GM18870 (cell line): ENCODE measurements at regions not wholly inside any gene's neighbourhood (a gene's known extent, or its start where the extent isn't known, plus 50 kb on each side); places are given as distances from the start of the nearest gene placed in this dataset.

Experiments
- ATAC-seq: cut with Tn5 transposase; IDR thresholded peaks from one replicate; pipeline ENCODE4 v1.9.1; 2021; ENCODE audit warnings: moderate library complexity; ENCODE audit not compliant: unreplicated experiment

GRCh38 chr10:128817636-128818035, 649.4 kb upstream of the MGMT start:
- ATAC-seq: no peak

GRCh38 chr10:128820663-128821062, 646.4 kb upstream of the MGMT start:
- no peak for ATAC-seq

- ATAC-seq: no peak
These were observed 643.8 kb upstream of the MGMT start for GRCh38 chr10:128823201-128823600.

GRCh38 chr10:128825626-128826025, 641.4 kb upstream of the MGMT start:
- no peak for ATAC-seq

- no peak for ATAC-seq
These were observed 633.4 kb upstream of the MGMT start for GRCh38 chr10:128833671-128834070.

GRCh38 chr10:128835361-128835760, 631.7 kb upstream of the MGMT start:
- ATAC-seq: no peak

GRCh38 chr10:128837478-128837877, 629.6 kb upstream of the MGMT start:
- ATAC-seq: no peak

GRCh38 chr10:128839134-128839533, 627.9 kb upstream of the MGMT start:
- ATAC-seq: no peak

- ATAC-seq: no peak
These were observed 627.3 kb upstream of the MGMT start for GRCh38 chr10:128839701-128840100.

- no peak for ATAC-seq
These were observed 623.1 kb upstream of the MGMT start for GRCh38 chr10:128843972-128844371.

- no peak for ATAC-seq
These were observed 620.1 kb upstream of the MGMT start for GRCh38 chr10:128846927-128847326.

GRCh38 chr10:128848810-128849209, 618.2 kb upstream of the MGMT start:
- no peak for ATAC-seq

GRCh38 chr10:128850647-128851046, 616.4 kb upstream of the MGMT start:
- no peak for ATAC-seq

GRCh38 chr10:128851281-128851680, 615.8 kb upstream of the MGMT start:
- ATAC-seq: no peak

GRCh38 chr10:128851726-128852125, 615.3 kb upstream of the MGMT start:
- ATAC-seq: no peak

GRCh38 chr10:128852449-128852848, 614.6 kb upstream of the MGMT start:
- no peak for ATAC-seq

- no peak for ATAC-seq
These were observed 614.1 kb upstream of the MGMT start for GRCh38 chr10:128852902-128853301.

- no peak for ATAC-seq
These were observed 613.5 kb upstream of the MGMT start for GRCh38 chr10:128853537-128853936.

- ATAC-seq: no peak
These were observed 612.8 kb upstream of the MGMT start for GRCh38 chr10:128854204-128854603.

GRCh38 chr10:128854963-128855362, 612.1 kb upstream of the MGMT start:
- no peak for ATAC-seq

- ATAC-seq: no peak
These were observed 611.2 kb upstream of the MGMT start for GRCh38 chr10:128855618-128856428.

GRCh38 chr10:128859738-128860386, 607.2 kb upstream of the MGMT start:
- no peak for ATAC-seq
